A549 (cell line): ENCODE measurements at regions not wholly inside any gene's neighbourhood (a gene's known extent, or its start where the extent isn't known, plus 50 kb on each side); places are given as distances from the start of the nearest gene placed in this dataset.

Source experiments
- ATAC-seq, 2 experiments: fragments of 200-7000 bp in 1 of 2; fragments of >200 bp in 1 of 2; cut with Nextera tagmentation in 1 of 2; cut with Tn5 transposase in 1 of 2; 3 replicates each; pipeline versions ENCODE4 v1.8.0 to v1.9.1; 2018 to 2020; ENCODE audit warnings: mild to moderate bottlenecking in 1 of 2, moderate library complexity in 1 of 2
- CTCF ChIA-PET: fragments of 300-600 bp; sonication (Branson Sonifier 250); formaldehyde crosslinking; extraction: SDS; loops from one replicate; lab custom pipeline; 2021; ENCODE audit warnings: antibody characterized with exemption, inconsistent platforms; lab: Yijun Ruan, JAX
- POLR2A ChIA-PET: fragments of 350-600 bp; formaldehyde crosslinking; extraction: SDS; loops from one replicate; lab custom pipeline; 2021; ENCODE audit warnings: antibody characterized with exemption, inconsistent platforms; lab: Yijun Ruan, JAX
- DNase-seq, 2 experiments: peaks; one replicate each; pipeline versions ENCODE4 v3.0.0 to v3.0.0-alpha.2; 2011 to 2016; ENCODE audit warnings: low read depth in 1 of 2, low spot score in 1 of 2
- FAIRE-seq: peaks from 2 replicates; lab custom pipeline; 2011; peaks lifted over from hg19 to GRCh38; lab: Jason Lieb, UNC
- H3K27ac ChIP-seq, 2 experiments: fragments of >200 bp; sonication (Bioruptor Twin); formaldehyde crosslinking; 3 replicates each; pipeline ENCODE4 v1.5.1; 2016 to 2017
- H3K4me1 ChIP-seq: fragments of >200 bp; sonication (Bioruptor Twin); formaldehyde crosslinking; 3 replicates; pipeline ENCODE4 v1.6.1; 2016
- H3K4me2 ChIP-seq: fragments of >200 bp; sonication (Bioruptor Twin); formaldehyde crosslinking; 3 replicates; pipeline ENCODE4 v1.6.1; 2016
- H3K4me3 ChIP-seq: fragments of >200 bp; sonication (Bioruptor Twin); formaldehyde crosslinking; 3 replicates; pipeline ENCODE4 v1.5.1; 2016
- H3K9me3 ChIP-seq: fragments of >200 bp; sonication (Bioruptor Twin); formaldehyde crosslinking; 3 replicates; pipeline ENCODE4 v1.6.1; 2016
- CHD4 ChIP-seq: fragments of 200-600 bp; sonication (generic); IDR thresholded peaks from 2 replicates; pipeline ENCODE4 v1.6.1; 2016; ENCODE audit warnings: antibody characterized with exemption, mild to moderate bottlenecking, borderline replicate concordance
- FOXS1 ChIP-seq: fragments of 250-450 bp; sonication (Bioruptor Pico); IDR thresholded peaks from 2 replicates; pipeline ENCODE4 v1.5.0; 2020; ENCODE audit warnings: mild to moderate bottlenecking, moderate library complexity
- HDAC2 ChIP-seq: fragments of 200-600 bp; sonication (generic); IDR thresholded peaks from 2 replicates; pipeline ENCODE4 v1.6.1; 2016
- HOXB13 ChIP-seq: fragments of 250-450 bp; sonication (Bioruptor Pico); IDR thresholded peaks from 2 replicates; pipeline ENCODE4 v1.5.0; 2020; ENCODE audit warnings: low read depth, mild to moderate bottlenecking, moderate library complexity
- KDM1A ChIP-seq: fragments of 200-600 bp; sonication (generic); IDR thresholded peaks from 2 replicates; pipeline ENCODE4 v1.6.1; 2016; ENCODE audit warnings: low read depth, mild to moderate bottlenecking
- MAZ ChIP-seq: fragments of 150-350 bp; IDR thresholded peaks from 2 replicates; pipeline ENCODE4 v1.6.1; 2014; ENCODE audit warnings: antibody characterized with exemption, low read depth, low read length, borderline replicate concordance
- NFE2L2 ChIP-seq: fragments of 150-350 bp; conservative IDR thresholded peaks from 2 replicates; pipeline ENCODE4 v1.6.1; 2014; ENCODE audit warnings: low read length
- POLR2AphosphoS2 ChIP-seq: conservative IDR thresholded peaks from 2 replicates; pipeline ENCODE4 v1.6.1; 2012; ENCODE audit warnings: low read length, improper control_type of control experiment, inconsistent platforms
- RAD21 ChIP-seq, 2 experiments: fragments of >200 bp in 1 of 2; sonication (Bioruptor Twin) in 1 of 2; formaldehyde crosslinking in 1 of 2; IDR thresholded peaks in 1 of 2; conservative IDR thresholded peaks in 1 of 2; 2 replicates in 1 of 2; 3 replicates in 1 of 2; pipeline ENCODE4 v1.6.1; 2012 to 2018; ENCODE audit warnings: inconsistent platforms in 1 of 2
- RCOR1 ChIP-seq: fragments of 150-350 bp; IDR thresholded peaks from 2 replicates; pipeline ENCODE4 v1.6.1; 2014; ENCODE audit warnings: antibody characterized with exemption, low read length, low read depth
- RFX5 ChIP-seq: fragments of 450-650 bp; IDR thresholded peaks from 2 replicates; pipeline ENCODE4 v1.7.1; 2014; ENCODE audit warnings: antibody characterized with exemption, mild to moderate bottlenecking, moderate library complexity
- SREBF2 ChIP-seq: fragments of 450-650 bp; IDR thresholded peaks from 2 replicates; pipeline ENCODE4 v1.6.1; 2014; ENCODE audit warnings: mild to moderate bottlenecking, moderate library complexity
- TFCP2L1 ChIP-seq: fragments of 250-450 bp; sonication (Bioruptor Pico); IDR thresholded peaks from 2 replicates; pipeline ENCODE4 v1.5.0; 2021; ENCODE audit warnings: mild to moderate bottlenecking
- TP53 ChIP-seq: fragments of 250-450 bp; sonication (Bioruptor Pico); IDR thresholded peaks from 2 replicates; pipeline ENCODE4 v1.5.0; 2021; ENCODE audit warnings: mild to moderate bottlenecking, moderate library complexity
- WGBS: methylation state at CpG from one replicate; pipeline ENCODE4 v1.1.6; 2017; ENCODE audit errors: missing lambda C conversion rate; 5-methylcytosine and 5-hydroxymethylcytosine counted together
- TF ChIP-seq, protein P1 (sequence below): fragments of >200 bp; sonication (Bioruptor Twin); formaldehyde crosslinking; IDR thresholded peaks from 3 replicates; pipeline ENCODE4 v1.5.1; 2016
- TF ChIP-seq, protein P2 (sequence below): IDR thresholded peaks from 2 replicates; pipeline ENCODE4 v1.6.1; 2012
- TF ChIP-seq, protein P3 (sequence below): fragments of 450-650 bp; IDR thresholded peaks from 2 replicates; pipeline ENCODE4 v1.6.1; 2014; ENCODE audit warnings: antibody characterized with exemption
- TF ChIP-seq, protein P4 (sequence below): fragments of 250-450 bp; sonication (Bioruptor Pico); IDR thresholded peaks from 2 replicates; pipeline ENCODE4 v1.5.0; 2021; ENCODE audit warnings: mild to moderate bottlenecking, moderate library complexity, borderline replicate concordance

DNA sequence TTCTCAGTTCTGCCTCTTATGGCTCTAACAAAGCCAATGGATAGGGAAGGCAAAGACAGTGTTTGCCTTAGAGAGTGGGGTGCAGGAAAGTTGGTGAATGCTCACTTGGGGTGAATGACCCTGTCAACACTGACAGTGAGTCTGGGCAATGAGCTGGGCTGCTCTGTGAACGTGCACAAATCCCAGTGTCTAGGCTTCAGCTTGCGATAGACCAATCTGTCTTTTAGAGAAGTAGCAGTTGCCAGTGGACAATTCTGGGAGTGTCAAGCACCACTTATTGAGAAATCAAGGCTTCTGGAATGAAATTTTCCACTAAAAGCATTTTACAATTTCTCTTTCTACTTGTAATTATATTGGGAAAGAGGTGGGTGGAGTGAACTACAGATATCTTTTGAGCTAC is 141.4 kb downstream of the HERPUD2 start:
- CTCF ChIA-PET: interaction anchor here (0.9 to 1.4 kb wide), 3 partner anchors 9 to 19 kb away, joined by 3 to 6 read pairs (median 3); no protein-coding TSS in a partner anchor
- no peaks in the 10 kb centered on the region for H3K4me1 ChIP-seq
- H3K4me2 ChIP-seq: no peak overlapping the region
- H3K27ac ChIP-seq: no peak overlapping the region
- DNase-seq: no peak
- H3K9me3 ChIP-seq: no peaks in the 10 kb centered on the region
- no peak for ATAC-seq
- POLR2A ChIA-PET: no interaction called here
- 50% methylated on average over 2 of the region's 2 CpGs for WGBS
- no peak for FAIRE-seq
- TF ChIP-seq, protein P1, sequence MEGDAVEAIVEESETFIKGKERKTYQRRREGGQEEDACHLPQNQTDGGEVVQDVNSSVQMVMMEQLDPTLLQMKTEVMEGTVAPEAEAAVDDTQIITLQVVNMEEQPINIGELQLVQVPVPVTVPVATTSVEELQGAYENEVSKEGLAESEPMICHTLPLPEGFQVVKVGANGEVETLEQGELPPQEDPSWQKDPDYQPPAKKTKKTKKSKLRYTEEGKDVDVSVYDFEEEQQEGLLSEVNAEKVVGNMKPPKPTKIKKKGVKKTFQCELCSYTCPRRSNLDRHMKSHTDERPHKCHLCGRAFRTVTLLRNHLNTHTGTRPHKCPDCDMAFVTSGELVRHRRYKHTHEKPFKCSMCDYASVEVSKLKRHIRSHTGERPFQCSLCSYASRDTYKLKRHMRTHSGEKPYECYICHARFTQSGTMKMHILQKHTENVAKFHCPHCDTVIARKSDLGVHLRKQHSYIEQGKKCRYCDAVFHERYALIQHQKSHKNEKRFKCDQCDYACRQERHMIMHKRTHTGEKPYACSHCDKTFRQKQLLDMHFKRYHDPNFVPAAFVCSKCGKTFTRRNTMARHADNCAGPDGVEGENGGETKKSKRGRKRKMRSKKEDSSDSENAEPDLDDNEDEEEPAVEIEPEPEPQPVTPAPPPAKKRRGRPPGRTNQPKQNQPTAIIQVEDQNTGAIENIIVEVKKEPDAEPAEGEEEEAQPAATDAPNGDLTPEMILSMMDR: no peak
- TF ChIP-seq HOXB13 (CRISPR knock-in tag): no peak
- TF ChIP-seq, protein P2, sequence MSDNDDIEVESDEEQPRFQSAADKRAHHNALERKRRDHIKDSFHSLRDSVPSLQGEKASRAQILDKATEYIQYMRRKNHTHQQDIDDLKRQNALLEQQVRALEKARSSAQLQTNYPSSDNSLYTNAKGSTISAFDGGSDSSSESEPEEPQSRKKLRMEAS: no peak
- no peak for TF ChIP-seq NFE2L2
- TF ChIP-seq FOXS1 (CRISPR knock-in tag): no peak
- TF ChIP-seq SREBF2: no peak
- no peak for TF ChIP-seq RAD21 (conservative IDR thresholded peaks at IDR 0.05 in 1 of 2, IDR thresholded peaks at IDR 0.05 in 1 of 2)
- TF ChIP-seq TP53 (CRISPR knock-in tag): no peak
- H3K4me3 ChIP-seq: no peak overlapping the region

DNA sequence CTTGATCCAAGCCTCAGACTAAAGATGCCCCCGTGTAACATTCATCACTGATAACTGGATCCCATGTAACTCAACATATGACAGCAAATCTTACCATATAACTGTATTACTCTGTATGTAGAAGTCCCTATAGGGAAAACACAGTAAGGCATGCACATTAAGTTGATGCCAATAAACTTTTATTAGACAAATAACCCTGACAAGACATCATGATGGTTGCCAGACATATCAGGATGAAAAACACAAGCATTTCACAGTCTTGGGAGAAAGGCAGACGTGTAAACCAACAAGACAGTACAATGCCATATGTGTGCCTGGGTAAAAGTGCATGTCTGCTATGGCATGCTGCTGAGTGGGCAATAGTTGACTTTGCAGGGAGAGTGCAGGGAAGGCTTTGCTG is 142.2 kb downstream of the HERPUD2 start:
- no peak for TF ChIP-seq MAZ
- no peak for TF ChIP-seq RFX5
- TF ChIP-seq TFCP2L1 (CRISPR knock-in tag): no peak
- TF ChIP-seq POLR2AphosphoS2: no peak
- TF ChIP-seq RCOR1: no peak
- no peak for TF ChIP-seq KDM1A
- TF ChIP-seq SREBF2: no peak
- TF ChIP-seq, protein P3, sequence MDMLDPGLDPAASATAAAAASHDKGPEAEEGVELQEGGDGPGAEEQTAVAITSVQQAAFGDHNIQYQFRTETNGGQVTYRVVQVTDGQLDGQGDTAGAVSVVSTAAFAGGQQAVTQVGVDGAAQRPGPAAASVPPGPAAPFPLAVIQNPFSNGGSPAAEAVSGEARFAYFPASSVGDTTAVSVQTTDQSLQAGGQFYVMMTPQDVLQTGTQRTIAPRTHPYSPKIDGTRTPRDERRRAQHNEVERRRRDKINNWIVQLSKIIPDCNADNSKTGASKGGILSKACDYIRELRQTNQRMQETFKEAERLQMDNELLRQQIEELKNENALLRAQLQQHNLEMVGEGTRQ: no peak
- TF ChIP-seq, protein P4, sequence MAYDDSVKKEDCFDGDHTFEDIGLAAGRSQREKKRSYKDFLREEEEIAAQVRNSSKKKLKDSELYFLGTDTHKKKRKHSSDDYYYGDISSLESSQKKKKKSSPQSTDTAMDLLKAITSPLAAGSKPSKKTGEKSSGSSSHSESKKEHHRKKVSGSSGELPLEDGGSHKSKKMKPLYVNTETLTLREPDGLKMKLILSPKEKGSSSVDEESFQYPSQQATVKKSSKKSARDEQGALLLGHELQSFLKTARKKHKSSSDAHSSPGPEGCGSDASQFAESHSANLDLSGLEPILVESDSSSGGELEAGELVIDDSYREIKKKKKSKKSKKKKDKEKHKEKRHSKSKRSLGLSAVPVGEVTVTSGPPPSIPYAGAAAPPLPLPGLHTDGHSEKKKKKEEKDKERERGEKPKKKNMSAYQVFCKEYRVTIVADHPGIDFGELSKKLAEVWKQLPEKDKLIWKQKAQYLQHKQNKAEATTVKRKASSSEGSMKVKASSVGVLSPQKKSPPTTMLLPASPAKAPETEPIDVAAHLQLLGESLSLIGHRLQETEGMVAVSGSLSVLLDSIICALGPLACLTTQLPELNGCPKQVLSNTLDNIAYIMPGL (CRISPR knock-in tag): no peak
- no peak for TF ChIP-seq HDAC2
- TF ChIP-seq, protein P2: no peak
- TF ChIP-seq CHD4: no peak
- H3K4me3 ChIP-seq: no peak overlapping the region
- no peak for FAIRE-seq
- no peak for ATAC-seq
- 2% methylated on average over 2 of the region's 2 CpGs for WGBS
- no peaks in the 10 kb centered on the region for H3K4me1 ChIP-seq
- no peak overlapping the region for H3K27ac ChIP-seq
- POLR2A ChIA-PET: no interaction called here
- H3K4me2 ChIP-seq: no peak overlapping the region
- CTCF ChIA-PET: no interaction called here
- DNase-seq: no peak
- no peaks in the 10 kb centered on the region for H3K9me3 ChIP-seq
